ENCODE measurements at regions not wholly inside any gene's neighbourhood (a gene's known extent, or its start where the extent isn't known, plus 50 kb on each side); places are given as distances from the start of the nearest gene placed in this dataset.

DNA sequence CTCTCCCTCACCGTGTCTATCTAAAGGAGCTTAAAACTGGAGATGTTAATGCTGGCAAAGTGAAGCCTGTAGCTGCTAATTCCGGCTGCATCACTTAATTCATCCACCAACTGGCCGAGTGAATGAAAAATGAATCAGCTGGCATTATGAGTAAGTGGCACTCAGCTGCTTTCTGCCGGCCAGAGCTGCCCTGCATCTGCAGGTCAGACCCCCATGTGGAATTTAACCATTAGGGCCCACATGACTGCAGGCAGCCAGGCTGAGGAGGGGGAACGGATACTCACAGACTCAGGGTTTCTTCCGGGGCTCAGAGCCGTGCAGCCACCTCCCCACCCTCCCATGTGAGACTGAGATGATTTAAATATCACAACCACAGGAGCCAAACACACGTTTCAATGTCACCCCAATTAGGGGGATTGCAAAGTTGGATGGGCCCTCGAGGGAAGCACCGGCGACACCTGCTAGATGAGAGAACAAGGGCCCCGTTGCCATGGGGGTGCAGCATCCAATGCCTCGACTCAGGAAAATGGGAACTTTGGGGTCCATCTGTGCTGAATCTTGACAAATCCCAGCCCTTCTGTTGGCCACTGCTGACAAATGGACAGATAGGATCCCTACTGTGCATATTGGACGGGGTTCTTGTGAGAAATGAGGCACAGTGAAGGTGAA lies 115.6 kb upstream of the ALDH1B1 start:
- no peak for ATAC-seq (ENCODE audit: low read depth)

DNA sequence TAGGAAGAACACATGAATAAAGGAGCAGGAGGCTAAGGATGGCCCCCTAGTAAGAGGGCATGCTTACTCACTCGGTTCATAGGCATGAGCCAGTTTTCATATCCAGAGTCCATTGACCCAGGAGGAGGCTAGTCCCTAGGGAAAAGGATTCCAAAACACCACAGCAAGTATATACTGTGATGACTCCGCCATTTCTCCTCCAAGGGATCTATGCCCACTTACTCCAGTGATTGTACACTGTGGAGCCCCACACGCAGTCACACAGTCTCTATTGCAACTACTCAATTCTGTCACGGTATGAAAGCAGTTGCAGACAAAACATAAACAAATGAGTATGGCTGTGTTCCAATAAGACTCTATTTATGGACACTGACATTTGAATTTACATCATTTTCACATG lies 117.7 kb upstream of the ALDH1B1 start:
- intact Hi-C loops (cut with micrococcal nuclease), result no loop called here
- CTCF ChIA-PET, result no interaction called here
- H3K4me3 Mint-ChIP-seq, result no peak overlapping the region
- H3K27me3 Mint-ChIP-seq, result no peaks in the 10 kb centered on the region
- peaks cover 4% of the 10 kb centered on the region for H3K9me3 Mint-ChIP-seq
- POLR2A ChIA-PET, result interaction anchor here (0.6 kb wide), 1 partner anchor 9 kb away, joined by 3 read pairs; no protein-coding TSS in a partner anchor
- H3K4me1 Mint-ChIP-seq, result no peaks in the 10 kb centered on the region
- DNase-seq (no peak), ATAC-seq (ENCODE audit: low read depth) (no peak)
- TF ChIP-seq, protein P1, sequence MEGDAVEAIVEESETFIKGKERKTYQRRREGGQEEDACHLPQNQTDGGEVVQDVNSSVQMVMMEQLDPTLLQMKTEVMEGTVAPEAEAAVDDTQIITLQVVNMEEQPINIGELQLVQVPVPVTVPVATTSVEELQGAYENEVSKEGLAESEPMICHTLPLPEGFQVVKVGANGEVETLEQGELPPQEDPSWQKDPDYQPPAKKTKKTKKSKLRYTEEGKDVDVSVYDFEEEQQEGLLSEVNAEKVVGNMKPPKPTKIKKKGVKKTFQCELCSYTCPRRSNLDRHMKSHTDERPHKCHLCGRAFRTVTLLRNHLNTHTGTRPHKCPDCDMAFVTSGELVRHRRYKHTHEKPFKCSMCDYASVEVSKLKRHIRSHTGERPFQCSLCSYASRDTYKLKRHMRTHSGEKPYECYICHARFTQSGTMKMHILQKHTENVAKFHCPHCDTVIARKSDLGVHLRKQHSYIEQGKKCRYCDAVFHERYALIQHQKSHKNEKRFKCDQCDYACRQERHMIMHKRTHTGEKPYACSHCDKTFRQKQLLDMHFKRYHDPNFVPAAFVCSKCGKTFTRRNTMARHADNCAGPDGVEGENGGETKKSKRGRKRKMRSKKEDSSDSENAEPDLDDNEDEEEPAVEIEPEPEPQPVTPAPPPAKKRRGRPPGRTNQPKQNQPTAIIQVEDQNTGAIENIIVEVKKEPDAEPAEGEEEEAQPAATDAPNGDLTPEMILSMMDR (IDR thresholded peaks at IDR 0.05), result no peak
- H3K27ac Mint-ChIP-seq, result no peak overlapping the region
- no peaks in the 10 kb centered on the region for H3K36me3 Mint-ChIP-seq (ENCODE audit: low read depth)

More for the DNA sequence above, 115.6 kb upstream of the ALDH1B1 start:
- ChIA-PET POLR2A (no interaction called here), CTCF (no interaction called here)
- TF ChIP-seq, protein P1 (IDR thresholded peaks at IDR 0.05), result no peak
- peaks cover under 1% of the 10 kb centered on the region for H3K9me3 Mint-ChIP-seq
- intact Hi-C loops (cut with micrococcal nuclease), result no loop called here
- H3K4me1 Mint-ChIP-seq, result no peaks in the 10 kb centered on the region
- H3K36me3 Mint-ChIP-seq (ENCODE audit: low read depth), result no peaks in the 10 kb centered on the region
- H3K27ac Mint-ChIP-seq, result no peak overlapping the region
- H3K4me3 Mint-ChIP-seq, result no peak overlapping the region
- no peak for DNase-seq
- H3K27me3 Mint-ChIP-seq, result peaks cover 4% of the 10 kb centered on the region

DNA sequence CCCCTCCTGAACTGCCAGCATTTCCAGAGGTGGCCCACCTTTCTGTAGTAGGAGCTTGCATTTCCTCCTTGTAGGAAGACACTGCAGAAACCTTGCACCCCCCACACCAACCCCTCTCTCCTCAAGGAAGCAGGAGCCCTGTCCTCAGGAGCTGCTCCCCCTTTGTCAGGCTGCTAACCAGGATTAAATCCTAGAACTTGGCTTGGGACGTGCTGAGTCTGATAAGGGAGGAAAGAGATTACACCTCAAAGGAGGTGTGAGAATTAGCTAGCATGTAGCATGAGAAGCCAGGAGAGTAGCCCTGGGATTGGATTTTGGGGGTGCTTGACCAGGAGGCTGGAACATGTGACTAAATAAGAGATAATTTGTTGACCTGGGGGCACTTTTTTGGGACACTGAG lies 119.8 kb upstream of the ALDH1B1 start:
- no peaks in the 10 kb centered on the region for H3K27me3 Mint-ChIP-seq
- H3K36me3 Mint-ChIP-seq (ENCODE audit: low read depth), result no peaks in the 10 kb centered on the region
- intact Hi-C loops (cut with micrococcal nuclease), result no loop called here
- ATAC-seq (ENCODE audit: low read depth) (no peak), DNase-seq (no peak)
- H3K9me3 Mint-ChIP-seq, result peaks cover 4% of the 10 kb centered on the region
- ChIA-PET CTCF (no interaction called here), POLR2A (no interaction called here)
- no peak overlapping the region for H3K27ac Mint-ChIP-seq
- H3K4me3 Mint-ChIP-seq, result no peak overlapping the region
- no peaks in the 10 kb centered on the region for H3K4me1 Mint-ChIP-seq
- TF ChIP-seq, protein P1 (IDR thresholded peaks at IDR 0.05), result no peak

DNA sequence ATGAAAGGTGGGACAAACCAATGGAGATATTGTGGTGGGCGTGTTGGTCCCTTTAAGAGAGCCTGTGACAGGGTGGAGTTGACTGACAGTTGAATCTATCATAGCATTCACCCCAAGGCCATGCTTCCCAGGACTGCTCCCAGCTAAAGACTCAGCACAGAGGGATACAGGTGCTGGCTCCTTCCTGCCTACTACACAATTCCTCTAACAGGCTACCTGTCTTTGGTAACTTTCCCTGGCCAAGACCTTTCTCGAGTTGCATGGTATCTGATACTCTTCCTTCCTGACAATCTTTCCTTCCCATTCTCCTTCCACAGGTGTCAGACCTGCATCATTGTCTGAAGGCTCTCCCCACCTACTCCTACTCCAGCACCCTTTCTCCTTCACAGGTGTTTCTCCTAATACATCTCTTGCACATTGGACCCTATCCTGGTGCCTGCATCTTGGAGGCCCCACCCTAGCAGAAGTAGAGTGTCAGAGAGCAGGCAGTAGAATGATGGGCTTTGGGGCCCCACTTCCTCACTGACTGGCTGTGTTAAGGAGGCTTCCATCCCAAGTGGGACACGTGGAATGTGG lies 120.7 kb upstream of the ALDH1B1 start:
- ChIA-PET POLR2A (no interaction called here), CTCF (no interaction called here)
- Mint-ChIP-seq H3K36me3 (ENCODE audit: low read depth) (no peaks in the 10 kb centered on the region), H3K4me3 (no peak overlapping the region), H3K9me3 (peaks cover 6% of the 10 kb centered on the region), H3K4me1 (no peaks in the 10 kb centered on the region), H3K27ac (no peak overlapping the region), H3K27me3 (peaks cover under 1% of the 10 kb centered on the region)
- no peak for ATAC-seq (ENCODE audit: low read depth)
- intact Hi-C loops (cut with micrococcal nuclease), result no loop called here
- DNase-seq, result no peak
- TF ChIP-seq, protein P1 (IDR thresholded peaks at IDR 0.05), result no peak

DNA sequence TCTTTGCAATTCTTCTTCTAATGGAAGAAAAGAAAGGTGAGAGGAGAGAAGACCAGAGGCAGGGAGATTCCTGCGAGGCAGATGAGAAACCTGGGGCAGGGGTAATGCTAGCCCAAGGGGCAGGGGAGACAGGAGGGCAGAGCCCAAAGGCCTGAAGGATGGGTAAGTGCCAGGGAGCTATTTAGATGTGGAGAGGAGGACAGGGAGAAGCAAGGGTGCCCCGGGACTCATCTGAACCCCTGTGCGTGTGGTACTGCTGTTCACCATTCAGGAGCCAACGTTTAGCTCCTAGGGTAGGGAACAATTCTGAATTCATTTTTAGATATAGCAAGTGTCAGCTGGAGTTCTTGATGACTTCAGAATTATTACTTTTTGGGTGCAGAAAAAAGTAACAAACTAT lies 122.7 kb upstream of the ALDH1B1 start:
- TF ChIP-seq, protein P1 (IDR thresholded peaks at IDR 0.05), result no peak
- Mint-ChIP-seq H3K4me1 (no peaks in the 10 kb centered on the region), H3K36me3 (ENCODE audit: low read depth) (no peaks in the 10 kb centered on the region), H3K27ac (no peak overlapping the region), H3K27me3 (peaks cover 15% of the 10 kb centered on the region), H3K9me3 (peaks cover 21% of the 10 kb centered on the region), H3K4me3 (no peak overlapping the region)
- ATAC-seq (ENCODE audit: low read depth), result no peak
- POLR2A ChIA-PET, result no interaction called here
- intact Hi-C loops (cut with micrococcal nuclease), result no loop called here
- no peak for DNase-seq
- CTCF ChIA-PET, result no interaction called here
